Lower leg skin (tissue), 3 donors: ENCODE measurements at regions not wholly inside any gene's neighbourhood (a gene's known extent, or its start where the extent isn't known, plus 50 kb on each side); places are given as distances from the start of the nearest gene placed in this dataset.

ENCODE experiments used
- CTCF ChIP-seq, 3 donors: fragments of 450-650 bp; IDR thresholded peaks; one replicate each; pipeline ENCODE4 v1.5.1; 2016; ENCODE audit warnings: antibody characterized with exemption in 3 of 3, mild to moderate bottlenecking in 3 of 3, moderate library complexity in 2 of 3
- POLR2A ChIP-seq, 2 donors: fragments of 450-650 bp; IDR thresholded peaks; one replicate each; pipeline ENCODE4 v1.6.1; 2016 to 2017; ENCODE audit warnings: antibody characterized with exemption in 2 of 2, mild to moderate bottlenecking in 1 of 2, moderate library complexity in 1 of 2

DNA sequence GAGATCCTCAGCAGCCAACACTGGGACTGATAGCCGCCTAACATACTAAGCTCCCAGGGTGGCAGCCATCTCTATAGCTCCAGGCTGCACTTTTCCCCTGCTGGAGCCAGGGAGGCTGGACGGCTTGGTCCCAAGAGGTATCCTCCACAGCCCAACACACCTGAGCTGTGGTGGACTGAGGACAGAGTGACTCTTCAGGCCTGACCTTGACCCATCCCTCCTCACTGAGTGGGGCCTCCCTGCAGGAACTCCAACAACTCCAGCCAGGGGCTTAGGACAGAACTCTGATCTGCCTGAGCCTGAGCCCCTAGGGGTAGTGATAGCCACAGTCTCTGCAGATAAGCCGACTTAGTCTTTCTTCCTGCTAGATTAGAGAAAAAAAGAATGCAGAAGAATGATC, 958.1 kb upstream of the PRR20A start:
- TF ChIP-seq POLR2A (IDR thresholded peaks at IDR 0.05) (no peak), CTCF (IDR thresholded peaks at IDR 0.05) (no peak)
